Ascending aorta (tissue), 2 donors: ENCODE measurements at regions not wholly inside any gene's neighbourhood (a gene's known extent, or its start where the extent isn't known, plus 50 kb on each side); places are given as distances from the start of the nearest gene placed in this dataset.
"Not testable (repeated sequence)": the region's sequence is repeated elsewhere in the genome, so short reads cannot be mapped to it uniquely, and the experiment has no call there.

ENCODE experiments used
- DNase-seq, 2 donors: peaks; one replicate each; pipeline ENCODE4 v3.0.0-alpha.2; 2019; ENCODE audit warnings: low spot score in 2 of 2
- H3K27ac ChIP-seq, 2 donors: fragments of 200-600 bp; sonication (generic); one replicate each; pipeline ENCODE4 v1.5.1; 2016 to 2017; ENCODE audit warnings: mild to moderate bottlenecking in 1 of 2
- H3K27me3 ChIP-seq: fragments of 200-600 bp; sonication (generic); one replicate; pipeline ENCODE4 v1.5.1; 2017
- H3K36me3 ChIP-seq, 2 donors: fragments of 200-600 bp; sonication (generic); one replicate each; pipeline ENCODE4 v1.5.1; 2016
- H3K4me1 ChIP-seq, 2 donors: fragments of 200-600 bp; sonication (generic); one replicate each; pipeline ENCODE4 v1.5.1; 2016 to 2017; ENCODE audit warnings: mild to moderate bottlenecking in 1 of 2
- H3K4me3 ChIP-seq, 2 donors: fragments of 200-600 bp; sonication (generic); one replicate each; pipeline ENCODE4 v1.5.1; 2016 to 2017; ENCODE audit warnings: mild to moderate bottlenecking in 1 of 2
- H3K9me3 ChIP-seq, 2 donors: fragments of 200-600 bp; sonication (generic); one replicate each; pipeline ENCODE4 v1.5.1; 2016
- intact Hi-C: fragments of 100-400 bp; cut with DNase I; formaldehyde crosslinking; loops from one replicate; pipeline ENCODE4 v1.15.1; 2023
- TF ChIP-seq, protein P1 (sequence below), 3 experiments: fragments of 200-600 bp in 2 of 3; fragments of 450-650 bp in 1 of 3; sonication (generic) in 2 of 3; IDR thresholded peaks; one replicate each; pipeline ENCODE4 v1.5.1; 2016 to 2019; ENCODE audit warnings: antibody characterized with exemption in 3 of 3, mild to moderate bottlenecking in 1 of 3, moderate library complexity in 1 of 3

DNA sequence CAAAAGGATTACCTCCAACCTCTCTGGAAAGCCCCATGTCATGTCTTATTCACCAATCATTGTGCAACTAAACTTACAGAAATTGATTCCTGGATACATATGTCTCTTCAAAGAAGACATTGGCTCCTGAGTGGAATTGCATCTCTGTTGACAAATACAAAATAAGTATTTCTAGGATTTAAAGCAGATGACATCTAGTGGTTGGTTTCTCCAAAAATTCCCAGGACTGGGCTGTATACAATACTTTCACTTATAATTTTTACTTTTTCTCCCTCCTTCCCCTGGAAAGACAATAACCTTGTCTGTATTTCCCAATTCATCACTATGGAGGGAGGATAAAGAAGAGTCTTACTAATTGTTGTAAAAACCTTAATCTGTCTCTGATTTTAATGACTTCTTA, 1347.4 kb downstream of the NCAM2 start:
- no peaks in the 10 kb centered on the region for H3K9me3 ChIP-seq
- H3K36me3 ChIP-seq: no peaks in the 10 kb centered on the region
- H3K4me1 ChIP-seq: no peaks in the 10 kb centered on the region
- intact Hi-C loops: no loop called here
- DNase-seq: no peak
- TF ChIP-seq, protein P1, sequence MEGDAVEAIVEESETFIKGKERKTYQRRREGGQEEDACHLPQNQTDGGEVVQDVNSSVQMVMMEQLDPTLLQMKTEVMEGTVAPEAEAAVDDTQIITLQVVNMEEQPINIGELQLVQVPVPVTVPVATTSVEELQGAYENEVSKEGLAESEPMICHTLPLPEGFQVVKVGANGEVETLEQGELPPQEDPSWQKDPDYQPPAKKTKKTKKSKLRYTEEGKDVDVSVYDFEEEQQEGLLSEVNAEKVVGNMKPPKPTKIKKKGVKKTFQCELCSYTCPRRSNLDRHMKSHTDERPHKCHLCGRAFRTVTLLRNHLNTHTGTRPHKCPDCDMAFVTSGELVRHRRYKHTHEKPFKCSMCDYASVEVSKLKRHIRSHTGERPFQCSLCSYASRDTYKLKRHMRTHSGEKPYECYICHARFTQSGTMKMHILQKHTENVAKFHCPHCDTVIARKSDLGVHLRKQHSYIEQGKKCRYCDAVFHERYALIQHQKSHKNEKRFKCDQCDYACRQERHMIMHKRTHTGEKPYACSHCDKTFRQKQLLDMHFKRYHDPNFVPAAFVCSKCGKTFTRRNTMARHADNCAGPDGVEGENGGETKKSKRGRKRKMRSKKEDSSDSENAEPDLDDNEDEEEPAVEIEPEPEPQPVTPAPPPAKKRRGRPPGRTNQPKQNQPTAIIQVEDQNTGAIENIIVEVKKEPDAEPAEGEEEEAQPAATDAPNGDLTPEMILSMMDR (IDR thresholded peaks at IDR 0.05): no peak
- H3K27me3 ChIP-seq: no peaks in the 10 kb centered on the region
- H3K4me3 ChIP-seq: no peak overlapping the region
- H3K27ac ChIP-seq: no peak overlapping the region

DNA sequence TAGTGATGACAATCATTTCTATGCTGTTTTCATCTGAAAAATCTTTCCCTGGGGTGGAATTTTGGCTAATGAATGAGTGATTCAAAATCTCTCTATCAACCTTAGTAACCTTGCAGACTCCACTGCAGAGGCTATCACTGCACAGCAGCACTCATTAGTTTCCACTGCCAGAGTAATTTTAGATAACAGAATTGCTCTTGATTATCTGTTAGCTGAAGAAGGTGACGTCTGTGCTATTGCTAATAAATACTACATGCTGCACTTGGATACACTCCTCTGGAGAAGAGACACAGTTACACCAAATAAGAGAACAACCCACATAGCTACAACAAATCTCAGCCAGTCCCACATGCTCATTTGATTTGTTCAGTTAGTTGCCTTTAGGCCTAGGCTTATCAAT, 1348.4 kb downstream of the NCAM2 start:
- intact Hi-C loops: no loop called here
- no peak for DNase-seq
- Histone ChIP-seq H3K27me3 (no peaks in the 10 kb centered on the region), H3K4me1 (no peaks in the 10 kb centered on the region), H3K9me3 (no peaks in the 10 kb centered on the region), H3K4me3 (no peak overlapping the region), H3K36me3 (no peaks in the 10 kb centered on the region), H3K27ac (no peak overlapping the region)
- TF ChIP-seq, protein P1 (IDR thresholded peaks at IDR 0.05): no peak

DNA sequence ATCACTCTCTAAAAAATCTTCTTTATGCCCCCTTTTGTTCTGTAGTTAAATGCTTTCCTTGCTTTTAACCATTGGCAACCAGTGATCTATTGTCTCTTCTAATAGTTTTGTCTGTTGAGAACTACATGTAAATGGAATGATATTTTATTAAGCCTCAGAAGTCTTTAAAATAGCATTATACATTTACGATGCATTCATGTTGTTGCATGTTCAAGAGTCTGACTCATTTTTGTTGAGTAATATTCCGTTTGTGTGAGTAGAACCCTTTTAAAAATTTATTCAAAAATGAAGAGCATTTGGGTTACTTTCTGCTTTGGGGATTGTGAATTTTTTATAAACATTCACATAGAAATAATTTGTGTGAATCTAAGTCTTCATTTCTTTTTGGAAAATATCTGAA, 1352.9 kb downstream of the NCAM2 start:
- Histone ChIP-seq H3K36me3 (no peaks in the 10 kb centered on the region), H3K9me3 (no peaks in the 10 kb centered on the region), H3K4me3 (no peak overlapping the region), H3K27ac (no peak overlapping the region), H3K4me1 (no peaks in the 10 kb centered on the region), H3K27me3 (no peaks in the 10 kb centered on the region)
- TF ChIP-seq, protein P1 (IDR thresholded peaks at IDR 0.05): no peak
- intact Hi-C loops: no loop called here
- no peak for DNase-seq

DNA sequence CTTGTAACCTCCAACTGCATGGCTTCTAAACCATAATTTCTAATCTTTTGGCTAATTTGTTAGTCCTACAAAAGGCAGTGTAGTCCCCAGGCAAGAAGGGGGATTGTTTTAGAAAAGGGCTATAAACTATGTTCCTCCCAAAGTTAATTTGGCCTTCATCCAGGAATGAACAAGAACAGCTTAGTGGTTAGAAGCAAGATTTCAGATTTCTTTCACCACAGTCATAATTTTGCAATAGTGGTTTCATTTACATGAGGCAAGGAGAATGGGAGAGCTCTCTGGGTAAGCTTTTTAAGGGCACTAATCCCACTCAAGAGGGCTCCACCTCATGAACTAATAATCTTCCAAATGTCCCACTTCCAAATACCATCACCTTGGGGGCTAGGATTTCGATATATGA, 1353.9 kb downstream of the NCAM2 start:
- H3K4me3 ChIP-seq: no peak overlapping the region
- TF ChIP-seq, protein P1 (IDR thresholded peaks at IDR 0.05): no peak
- no peaks in the 10 kb centered on the region for H3K27me3 ChIP-seq
- no peaks in the 10 kb centered on the region for H3K36me3 ChIP-seq
- no peaks in the 10 kb centered on the region for H3K4me1 ChIP-seq
- no peaks in the 10 kb centered on the region for H3K9me3 ChIP-seq
- no peak for DNase-seq
- no peak overlapping the region for H3K27ac ChIP-seq
- intact Hi-C loops: no loop called here

DNA sequence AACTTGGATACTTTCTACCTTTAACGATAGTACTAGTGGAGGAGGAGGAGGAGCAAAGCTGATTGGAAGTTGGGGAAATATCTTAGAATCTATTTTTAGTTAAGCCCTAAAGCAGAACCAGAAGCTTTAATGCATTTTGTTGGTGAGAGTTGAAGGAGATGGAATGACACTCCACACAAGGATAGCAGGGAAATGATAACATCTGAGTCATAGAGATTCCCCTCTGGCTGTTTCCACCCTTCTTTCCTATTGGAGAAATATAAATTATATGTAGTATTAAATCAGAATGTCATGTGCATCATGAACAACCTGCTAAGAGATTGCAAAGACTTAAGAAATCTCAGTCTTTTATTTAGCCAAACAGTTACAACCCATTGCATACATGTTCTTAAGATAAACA, 1357.7 kb downstream of the NCAM2 start:
- TF ChIP-seq, protein P1 (IDR thresholded peaks at IDR 0.05): no peak
- no peak for DNase-seq
- no peak overlapping the region for H3K27ac ChIP-seq
- H3K9me3 ChIP-seq: no peaks in the 10 kb centered on the region
- no peaks in the 10 kb centered on the region for H3K36me3 ChIP-seq
- no peaks in the 10 kb centered on the region for H3K4me1 ChIP-seq
- H3K27me3 ChIP-seq: no peaks in the 10 kb centered on the region
- no peak overlapping the region for H3K4me3 ChIP-seq
- intact Hi-C loops: no loop called here

DNA sequence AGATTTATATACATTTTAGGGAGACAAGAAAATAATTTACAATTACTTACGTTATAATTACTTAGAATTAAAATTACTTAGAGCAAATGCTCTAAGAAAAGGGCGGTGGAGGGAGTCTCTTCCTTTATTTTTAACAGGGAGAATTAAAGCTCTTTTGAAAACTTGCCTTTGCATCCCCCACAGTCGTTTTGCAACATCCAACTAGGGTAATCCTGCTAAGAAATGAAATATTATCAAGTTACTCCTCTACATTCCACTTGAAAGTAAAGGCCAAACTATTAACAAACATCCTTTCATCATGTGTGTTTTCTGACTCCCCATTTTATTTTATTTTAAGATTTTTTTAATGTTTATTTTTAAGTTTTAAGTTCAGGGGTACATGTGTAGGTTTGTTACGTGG, 1358.5 kb downstream of the NCAM2 start:
- H3K4me1 ChIP-seq: no peaks in the 10 kb centered on the region
- TF ChIP-seq, protein P1 (IDR thresholded peaks at IDR 0.05): no peak
- H3K27ac ChIP-seq: no peak overlapping the region
- intact Hi-C loops: no loop called here
- no peaks in the 10 kb centered on the region for H3K27me3 ChIP-seq
- H3K9me3 ChIP-seq: no peaks in the 10 kb centered on the region
- H3K36me3 ChIP-seq: no peaks in the 10 kb centered on the region
- no peak for DNase-seq
- no peak overlapping the region for H3K4me3 ChIP-seq

DNA sequence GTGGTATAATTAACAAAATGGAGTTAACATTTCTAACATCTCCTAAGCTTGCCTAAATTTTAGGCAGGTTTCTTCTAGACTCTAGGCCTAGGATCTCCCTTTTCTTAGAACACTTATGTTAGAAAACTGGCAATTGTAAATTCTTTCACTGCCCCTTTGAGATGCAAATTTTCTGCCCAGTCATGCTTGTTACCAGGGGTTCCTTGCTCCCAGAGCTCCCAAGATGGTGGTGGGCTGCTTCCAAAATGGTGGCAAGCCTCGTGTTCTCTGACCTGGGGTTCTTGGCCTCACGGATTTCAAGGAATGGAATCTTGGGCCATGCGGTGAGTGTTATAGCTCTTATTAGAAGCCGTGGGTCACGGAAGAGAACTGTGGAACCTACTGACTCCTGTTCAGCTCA, 1361.4 kb downstream of the NCAM2 start:
- H3K4me1 ChIP-seq, H3K36me3 ChIP-seq, intact Hi-C loops, H3K4me3 ChIP-seq, H3K9me3 ChIP-seq, H3K27ac ChIP-seq, H3K27me3 ChIP-seq, DNase-seq: not testable (repeated sequence)
